ENCODE measurements at regions not wholly inside any gene's neighbourhood (a gene's known extent, or its start where the extent isn't known, plus 50 kb on each side); places are given as distances from the start of the nearest gene placed in this dataset.

DNA sequence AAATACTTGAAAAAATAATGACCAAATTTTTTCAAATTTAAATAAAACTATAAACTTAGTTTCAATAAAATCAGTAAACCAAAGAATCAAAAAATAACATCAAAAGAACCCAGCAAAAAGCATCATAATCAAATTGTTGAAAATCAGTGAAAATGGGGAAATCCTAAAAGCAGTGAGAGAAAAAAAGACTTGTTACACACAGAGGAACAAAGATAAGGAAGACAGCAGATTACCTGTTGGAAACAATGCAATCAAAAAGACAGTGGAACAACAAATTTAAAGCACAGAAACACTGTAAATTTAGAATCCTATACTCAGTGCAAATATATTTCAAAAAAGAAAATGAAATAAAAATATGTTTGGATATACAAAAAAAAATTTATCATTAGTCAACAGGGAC is 156.2 kb upstream of the LMCD1 start:
- TF ChIP-seq, protein P1, sequence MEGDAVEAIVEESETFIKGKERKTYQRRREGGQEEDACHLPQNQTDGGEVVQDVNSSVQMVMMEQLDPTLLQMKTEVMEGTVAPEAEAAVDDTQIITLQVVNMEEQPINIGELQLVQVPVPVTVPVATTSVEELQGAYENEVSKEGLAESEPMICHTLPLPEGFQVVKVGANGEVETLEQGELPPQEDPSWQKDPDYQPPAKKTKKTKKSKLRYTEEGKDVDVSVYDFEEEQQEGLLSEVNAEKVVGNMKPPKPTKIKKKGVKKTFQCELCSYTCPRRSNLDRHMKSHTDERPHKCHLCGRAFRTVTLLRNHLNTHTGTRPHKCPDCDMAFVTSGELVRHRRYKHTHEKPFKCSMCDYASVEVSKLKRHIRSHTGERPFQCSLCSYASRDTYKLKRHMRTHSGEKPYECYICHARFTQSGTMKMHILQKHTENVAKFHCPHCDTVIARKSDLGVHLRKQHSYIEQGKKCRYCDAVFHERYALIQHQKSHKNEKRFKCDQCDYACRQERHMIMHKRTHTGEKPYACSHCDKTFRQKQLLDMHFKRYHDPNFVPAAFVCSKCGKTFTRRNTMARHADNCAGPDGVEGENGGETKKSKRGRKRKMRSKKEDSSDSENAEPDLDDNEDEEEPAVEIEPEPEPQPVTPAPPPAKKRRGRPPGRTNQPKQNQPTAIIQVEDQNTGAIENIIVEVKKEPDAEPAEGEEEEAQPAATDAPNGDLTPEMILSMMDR (IDR thresholded peaks at IDR 0.05; ENCODE audit: low read depth, low read length) = no peak
- no peak for TF ChIP-seq MYC (IDR thresholded peaks at IDR 0.05; ENCODE audit: low read depth, low read length)

Data from NB4 (cell line).